SK-N-SH treated with all-trans-retinoic acid at 6 μM for 48 hours (cell line): ENCODE measurements at regions not wholly inside any gene's neighbourhood (a gene's known extent, or its start where the extent isn't known, plus 50 kb on each side); places are given as distances from the start of the nearest gene placed in this dataset.

Experiments
- ATAC-seq: fragments of 200-7000 bp; cut with Tn5 transposase; 3 replicates; pipeline ENCODE4 v1.9.1; 2020; ENCODE audit warnings: mild to moderate bottlenecking, moderate library complexity
- ARNTL ChIP-seq: fragments of 450-650 bp; formaldehyde crosslinking; IDR thresholded peaks from 2 replicates; pipeline ENCODE4 v1.5.0; 2020; ENCODE audit warnings: low read depth, mild to moderate bottlenecking, moderate library complexity, borderline replicate concordance
- CREB5 ChIP-seq: fragments of 250-450 bp; sonication (Bioruptor Pico); IDR thresholded peaks from 2 replicates; pipeline ENCODE4 v1.5.1; 2020; ENCODE audit warnings: low read depth, mild to moderate bottlenecking, moderate library complexity
- CSRNP3 ChIP-seq: fragments of 250-450 bp; sonication (Bioruptor Pico); IDR thresholded peaks from 2 replicates; pipeline ENCODE4 v1.5.1; 2021; ENCODE audit warnings: mild to moderate bottlenecking, moderate library complexity
- ESRRG ChIP-seq: fragments of 250-450 bp; sonication (Bioruptor Pico); IDR thresholded peaks from 2 replicates; pipeline ENCODE4 v1.6.1; 2021; ENCODE audit warnings: mild to moderate bottlenecking
- GLIS3 ChIP-seq: fragments of 250-450 bp; sonication (Bioruptor Pico); IDR thresholded peaks from 2 replicates; pipeline ENCODE4 v1.5.0; 2020; ENCODE audit warnings: mild to moderate bottlenecking, moderate library complexity
- ISL1 ChIP-seq: fragments of 250-450 bp; sonication (Bioruptor Pico); IDR thresholded peaks from 2 replicates; pipeline ENCODE4 v2.1.2; 2022; ENCODE audit warnings: mild to moderate bottlenecking, moderate library complexity
- OSR1 ChIP-seq: fragments of 250-450 bp; sonication (Bioruptor Pico); IDR thresholded peaks from 2 replicates; pipeline ENCODE4 v1.8.0; 2022; ENCODE audit warnings: moderate library complexity, mild to moderate bottlenecking, inconsistent platforms
- PATZ1 ChIP-seq: fragments of 250-450 bp; sonication (Bioruptor Pico); IDR thresholded peaks from 2 replicates; pipeline ENCODE4 v1.8.0; 2020; ENCODE audit warnings: mild to moderate bottlenecking, moderate library complexity, borderline replicate concordance
- POU6F1 ChIP-seq: fragments of 250-450 bp; sonication (Bioruptor Pico); IDR thresholded peaks from 2 replicates; pipeline ENCODE4 v1.8.0; 2021; ENCODE audit warnings: low read depth, mild to moderate bottlenecking, moderate library complexity, borderline replicate concordance
- PPARA ChIP-seq: fragments of 250-450 bp; sonication (Bioruptor Pico); IDR thresholded peaks from 2 replicates; pipeline ENCODE4 v1.5.0; 2020; ENCODE audit warnings: mild to moderate bottlenecking, borderline replicate concordance
- RARB ChIP-seq: fragments of 250-450 bp; sonication (Bioruptor Pico); IDR thresholded peaks from 2 replicates; pipeline ENCODE4 v1.8.0; 2021; ENCODE audit warnings: mild to moderate bottlenecking, moderate library complexity
- SNAI2 ChIP-seq: fragments of 250-450 bp; sonication (Bioruptor Pico); IDR thresholded peaks from 2 replicates; pipeline ENCODE4 v1.5.0; 2020; ENCODE audit warnings: mild to moderate bottlenecking, moderate library complexity
- TCF4 ChIP-seq: fragments of 250-450 bp; sonication (Bioruptor Pico); IDR thresholded peaks from 2 replicates; pipeline ENCODE4 v1.8.0; 2021; ENCODE audit warnings: mild to moderate bottlenecking, moderate library complexity, borderline replicate concordance
- TOX ChIP-seq: fragments of 250-450 bp; sonication (Bioruptor Pico); IDR thresholded peaks from 2 replicates; pipeline ENCODE4 v1.8.0; 2021; ENCODE audit warnings: mild to moderate bottlenecking, moderate library complexity, borderline replicate concordance
- TSHZ2 ChIP-seq: fragments of 250-450 bp; sonication (Bioruptor Pico); IDR thresholded peaks from 2 replicates; pipeline ENCODE4 v1.5.0; 2020; ENCODE audit warnings: mild to moderate bottlenecking, moderate library complexity
- ZC3H10 ChIP-seq: fragments of 250-450 bp; sonication (Bioruptor Pico); IDR thresholded peaks from 2 replicates; pipeline ENCODE4 v1.5.1; 2021; ENCODE audit warnings: mild to moderate bottlenecking, moderate library complexity
- ZFP3 ChIP-seq: fragments of 250-450 bp; sonication (Bioruptor Pico); IDR thresholded peaks from 2 replicates; pipeline ENCODE4 v1.5.0; 2020; ENCODE audit warnings: mild to moderate bottlenecking, moderate library complexity
- ZFP30 ChIP-seq: fragments of 450-650 bp; formaldehyde crosslinking; IDR thresholded peaks from 2 replicates; pipeline ENCODE4 v1.5.0; 2022; ENCODE audit warnings: mild to moderate bottlenecking, moderate library complexity
- ZNF565 ChIP-seq: fragments of 450-650 bp; formaldehyde crosslinking; conservative IDR thresholded peaks from 2 replicates; pipeline ENCODE4 v1.5.0; 2020; ENCODE audit warnings: low read depth, mild to moderate bottlenecking, moderate library complexity
- ZNF70 ChIP-seq: fragments of 450-650 bp; formaldehyde crosslinking; IDR thresholded peaks from 2 replicates; pipeline ENCODE4 v1.5.0; 2020; ENCODE audit warnings: mild to moderate bottlenecking, moderate library complexity

- no peak for TF ChIP-seq ZNF70 (CRISPR knock-in tag)
- no peak for TF ChIP-seq ZFP30
- TF ChIP-seq ZNF565 (CRISPR knock-in tag) = no peak
- no peak for TF ChIP-seq PPARA
- TF ChIP-seq CSRNP3 (CRISPR knock-in tag) = no peak
- TF ChIP-seq ZC3H10 (CRISPR knock-in tag) = no peak
- TF ChIP-seq OSR1 = no peak
- no peak for TF ChIP-seq TSHZ2 (CRISPR knock-in tag)
- TF ChIP-seq PATZ1 (CRISPR knock-in tag) = no peak
- no peak for TF ChIP-seq GLIS3
- no peak for TF ChIP-seq SNAI2 (CRISPR knock-in tag)
- TF ChIP-seq ESRRG = no peak
- no peak for TF ChIP-seq TCF4
- TF ChIP-seq POU6F1 (CRISPR knock-in tag) = no peak
- no peak for TF ChIP-seq ZFP3
- no peak for TF ChIP-seq ARNTL (CRISPR knock-in tag)
- no peak for TF ChIP-seq RARB (CRISPR knock-in tag)
- TF ChIP-seq CREB5 = no peak
- TF ChIP-seq ISL1 (CRISPR knock-in tag) = no peak
- ATAC-seq = no peak
Measured at GRCh38 chr3:191889106-191889505, 428.1 kb downstream of the PYDC2 start.

- no peak for TF ChIP-seq PATZ1 (CRISPR knock-in tag)
- TF ChIP-seq TCF4 = no peak
- TF ChIP-seq ZC3H10 (CRISPR knock-in tag) = no peak
- no peak for TF ChIP-seq GLIS3
- no peak; the same call in 1 of the 3 replicates for ATAC-seq
Measured at GRCh38 chr3:191889756-191890155, 428.8 kb downstream of the PYDC2 start.

- ATAC-seq = no peak
- TF ChIP-seq TOX (CRISPR knock-in tag) (no peak), PPARA (no peak), POU6F1 (CRISPR knock-in tag) (no peak)
Measured at GRCh38 chr3:191894406-191894805, 433.4 kb downstream of the PYDC2 start.
